Loucy (cell line): ENCODE measurements at regions not wholly inside any gene's neighbourhood (a gene's known extent, or its start where the extent isn't known, plus 50 kb on each side); places are given as distances from the start of the nearest gene placed in this dataset.

ENCODE experiments used
- H2AFZ ChIP-seq: fragments of 200-600 bp; sonication (generic); 2 replicates; pipeline ENCODE4 v1.6.0; 2016; ENCODE audit warnings: antibody characterized with exemption, mild to moderate bottlenecking, low read length, moderate library complexity
- H3F3A ChIP-seq: fragments of 200-600 bp; 2 replicates; pipeline ENCODE4 v1.6.0; 2016; ENCODE audit warnings: antibody characterized with exemption, low read depth, mild to moderate bottlenecking
- H3K27me3 ChIP-seq: fragments of 200-600 bp; sonication (generic); 2 replicates; pipeline ENCODE4 v1.6.1; 2014; ENCODE audit warnings: low read length, mild to moderate bottlenecking; ENCODE audit not compliant: insufficient read depth, poor library complexity, severe bottlenecking
- H3K36me3 ChIP-seq: fragments of 200-600 bp; sonication (generic); 2 replicates; pipeline ENCODE4 v1.6.1; 2016; ENCODE audit warnings: low read length; ENCODE audit not compliant: insufficient read depth
- H3K4me1 ChIP-seq: fragments of 200-600 bp; sonication (generic); 2 replicates; pipeline ENCODE4 v1.5.1; 2014; ENCODE audit warnings: low read length, mild to moderate bottlenecking; ENCODE audit not compliant: insufficient read depth, poor library complexity, severe bottlenecking
- H3K4me2 ChIP-seq: fragments of 200-600 bp; sonication (generic); 2 replicates; pipeline ENCODE4 v1.6.0; 2014; ENCODE audit warnings: antibody characterized with exemption, low read length, low read depth, mild to moderate bottlenecking; ENCODE audit not compliant: poor library complexity, severe bottlenecking
- H3K4me3 ChIP-seq: fragments of 200-600 bp; sonication (generic); 2 replicates; pipeline ENCODE4 v1.5.1; 2014; ENCODE audit warnings: low read length, mild to moderate bottlenecking, mixed read lengths; ENCODE audit not compliant: poor library complexity, severe bottlenecking
- H3K79me2 ChIP-seq: fragments of 200-600 bp; sonication (generic); 2 replicates; pipeline ENCODE4 v1.6.1; 2014; ENCODE audit warnings: low read length; ENCODE audit not compliant: insufficient read depth
- H3K9ac ChIP-seq: fragments of 200-600 bp; sonication (generic); 2 replicates; pipeline ENCODE4 v1.6.0; 2014; ENCODE audit warnings: mild to moderate bottlenecking, low read depth, low read length, moderate library complexity; ENCODE audit not compliant: poor library complexity, severe bottlenecking
- H3K9me2 ChIP-seq: fragments of 200-600 bp; sonication (generic); replicated peaks from 2 replicates; pipeline ENCODE4 v1.6.1; 2016; ENCODE audit warnings: low read depth, low read length, mixed read lengths
- H3K9me3 ChIP-seq: fragments of 200-600 bp; sonication (generic); 2 replicates; pipeline ENCODE4 v1.6.1; 2014; ENCODE audit warnings: mild to moderate bottlenecking, antibody characterized with exemption, low read length, low read depth; ENCODE audit not compliant: insufficient read depth
- H4K20me1 ChIP-seq: fragments of 200-600 bp; sonication (generic); 2 replicates; pipeline ENCODE4 v1.6.0; 2014; ENCODE audit warnings: antibody characterized with exemption, low read length, mild to moderate bottlenecking; ENCODE audit not compliant: insufficient read depth, poor library complexity, severe bottlenecking
- EZH2phosphoT487 ChIP-seq: fragments of 200-600 bp; IDR thresholded peaks from 2 replicates; pipeline ENCODE4 v1.6.1; 2018; ENCODE audit warnings: antibody characterized with exemption, mild to moderate bottlenecking, moderate library complexity, borderline replicate concordance
- TF ChIP-seq, protein P1 (sequence below): fragments of 200-600 bp; sonication (generic); conservative IDR thresholded peaks from 2 replicates; pipeline ENCODE4 v1.5.1; 2014; ENCODE audit warnings: mild to moderate bottlenecking, antibody characterized with exemption, low read length

DNA sequence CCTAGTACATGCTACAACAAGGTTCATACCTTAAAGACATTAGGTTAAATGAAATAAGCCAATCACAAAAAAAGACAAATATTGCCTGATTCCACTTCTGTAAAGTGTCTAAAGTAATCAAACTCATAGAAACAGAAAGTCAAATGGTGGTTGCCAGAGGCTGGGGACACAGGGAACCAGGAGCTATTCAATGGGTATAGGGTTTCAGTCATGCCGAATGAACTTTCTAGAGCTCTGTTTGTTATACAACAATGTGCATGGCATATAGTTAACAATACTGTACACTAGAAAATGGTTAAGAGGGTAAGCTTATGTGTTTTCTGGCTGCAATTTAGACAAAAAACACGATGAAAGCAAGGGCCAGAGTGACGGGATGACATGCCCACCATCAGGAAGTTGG lies 70.8 kb upstream of the EGFLAM start:
- no peak overlapping the region for H3K4me3 ChIP-seq
- no peaks in the 10 kb centered on the region for H3K4me1 ChIP-seq
- H4K20me1 ChIP-seq, result no peaks in the 10 kb centered on the region
- H3K4me2 ChIP-seq, result no peak overlapping the region
- no peaks in the 10 kb centered on the region for H3K9me3 ChIP-seq
- no peak for TF ChIP-seq EZH2phosphoT487
- TF ChIP-seq, protein P1, sequence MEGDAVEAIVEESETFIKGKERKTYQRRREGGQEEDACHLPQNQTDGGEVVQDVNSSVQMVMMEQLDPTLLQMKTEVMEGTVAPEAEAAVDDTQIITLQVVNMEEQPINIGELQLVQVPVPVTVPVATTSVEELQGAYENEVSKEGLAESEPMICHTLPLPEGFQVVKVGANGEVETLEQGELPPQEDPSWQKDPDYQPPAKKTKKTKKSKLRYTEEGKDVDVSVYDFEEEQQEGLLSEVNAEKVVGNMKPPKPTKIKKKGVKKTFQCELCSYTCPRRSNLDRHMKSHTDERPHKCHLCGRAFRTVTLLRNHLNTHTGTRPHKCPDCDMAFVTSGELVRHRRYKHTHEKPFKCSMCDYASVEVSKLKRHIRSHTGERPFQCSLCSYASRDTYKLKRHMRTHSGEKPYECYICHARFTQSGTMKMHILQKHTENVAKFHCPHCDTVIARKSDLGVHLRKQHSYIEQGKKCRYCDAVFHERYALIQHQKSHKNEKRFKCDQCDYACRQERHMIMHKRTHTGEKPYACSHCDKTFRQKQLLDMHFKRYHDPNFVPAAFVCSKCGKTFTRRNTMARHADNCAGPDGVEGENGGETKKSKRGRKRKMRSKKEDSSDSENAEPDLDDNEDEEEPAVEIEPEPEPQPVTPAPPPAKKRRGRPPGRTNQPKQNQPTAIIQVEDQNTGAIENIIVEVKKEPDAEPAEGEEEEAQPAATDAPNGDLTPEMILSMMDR, result no peak
- H3F3A ChIP-seq, result no peaks in the 10 kb centered on the region
- H3K36me3 ChIP-seq, result no peaks in the 10 kb centered on the region
- H3K9me2 ChIP-seq, result no peaks in the 10 kb centered on the region
- H3K27me3 ChIP-seq, result no peaks in the 10 kb centered on the region
- H3K9ac ChIP-seq, result no peak overlapping the region
- no peak overlapping the region for H2AFZ ChIP-seq
- H3K79me2 ChIP-seq, result no peaks in the 10 kb centered on the region

DNA sequence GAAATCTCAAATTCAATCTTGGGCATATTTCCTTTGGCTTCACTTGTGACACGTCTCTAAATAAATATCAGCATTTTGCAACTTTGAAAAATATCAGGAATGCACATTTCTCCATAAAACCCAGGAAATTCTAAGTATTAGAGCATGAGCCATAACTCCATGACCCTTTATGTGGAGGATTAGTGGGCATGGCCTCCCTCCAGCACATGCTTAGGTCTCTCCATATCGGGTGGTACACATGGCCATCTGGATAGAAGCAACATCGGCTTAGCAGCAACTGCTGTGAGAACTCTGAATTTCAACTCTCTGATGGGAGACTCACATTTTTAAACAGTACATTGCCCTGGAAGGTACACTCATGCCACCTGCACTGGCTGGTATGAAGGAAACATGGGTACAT lies 73.7 kb upstream of the EGFLAM start:
- Histone ChIP-seq H3K9ac (no peak overlapping the region), H3F3A (no peaks in the 10 kb centered on the region), H3K9me2 (no peaks in the 10 kb centered on the region), H3K79me2 (no peaks in the 10 kb centered on the region), H3K4me3 (no peak overlapping the region), H3K9me3 (no peaks in the 10 kb centered on the region), H3K4me1 (no peaks in the 10 kb centered on the region), H4K20me1 (no peaks in the 10 kb centered on the region), H2AFZ (no peak overlapping the region), H3K36me3 (no peaks in the 10 kb centered on the region), H3K4me2 (no peak overlapping the region), H3K27me3 (no peaks in the 10 kb centered on the region)
- no peak for TF ChIP-seq EZH2phosphoT487

GRCh38 chr5:38182991-38183390 lies 75.4 kb upstream of the EGFLAM start:
- Histone ChIP-seq H3K4me2 (no peak overlapping the region), H3K4me1 (no peaks in the 10 kb centered on the region), H3K27me3 (no peaks in the 10 kb centered on the region), H3K36me3 (no peaks in the 10 kb centered on the region), H3K9me3 (no peaks in the 10 kb centered on the region), H2AFZ (no peak overlapping the region), H3K4me3 (no peak overlapping the region), H3F3A (no peaks in the 10 kb centered on the region), H3K9me2 (no peaks in the 10 kb centered on the region), H4K20me1 (no peaks in the 10 kb centered on the region), H3K9ac (no peak overlapping the region), H3K79me2 (no peaks in the 10 kb centered on the region)
- TF ChIP-seq EZH2phosphoT487, result no peak
- TF ChIP-seq, protein P1, result no peak

DNA sequence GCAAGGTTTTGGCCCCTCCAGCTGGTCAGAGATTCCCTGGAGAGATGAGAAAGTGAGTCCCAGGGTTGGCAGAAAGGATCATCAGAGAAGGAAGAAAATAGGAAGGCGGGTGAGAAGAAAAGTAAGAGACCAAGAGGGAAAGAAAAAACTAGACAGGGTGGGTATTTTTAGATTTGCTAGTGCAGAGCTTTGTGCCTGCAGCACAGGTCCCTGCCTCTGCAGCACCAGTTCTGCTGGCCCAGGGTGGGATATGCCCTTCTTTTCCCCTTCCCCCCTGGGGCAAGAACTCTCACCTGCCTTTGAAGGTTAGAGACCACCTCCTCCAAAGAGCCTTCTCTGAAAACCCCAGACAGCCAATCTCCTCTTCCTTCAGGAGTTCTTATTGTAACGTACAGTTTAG lies 90.3 kb upstream of the EGFLAM start:
- Histone ChIP-seq H3K9me2 (no peaks in the 10 kb centered on the region), H2AFZ (no peak overlapping the region), H4K20me1 (no peaks in the 10 kb centered on the region), H3K36me3 (no peaks in the 10 kb centered on the region), H3K4me2 (no peak overlapping the region), H3K9ac (no peak overlapping the region), H3K9me3 (no peaks in the 10 kb centered on the region), H3K4me1 (no peaks in the 10 kb centered on the region), H3K4me3 (no peak overlapping the region), H3K27me3 (no peaks in the 10 kb centered on the region), H3K79me2 (no peaks in the 10 kb centered on the region), H3F3A (no peaks in the 10 kb centered on the region)
- TF ChIP-seq, protein P1, result no peak
- no peak for TF ChIP-seq EZH2phosphoT487
